CD4-positive, alpha-beta memory T cell (primary cell): ENCODE measurements at regions not wholly inside any gene's neighbourhood (a gene's known extent, or its start where the extent isn't known, plus 50 kb on each side); places are given as distances from the start of the nearest gene placed in this dataset.

Source experiments
- CTCF ChIA-PET: fragments of 350-600 bp; sonication (Branson Sonifier 250); formaldehyde crosslinking; loops from one replicate; lab custom pipeline; 2021; ENCODE audit warnings: inconsistent platforms; ENCODE audit not compliant: partially characterized antibody; lab: Charles Lee
- POLR2A ChIA-PET: fragments of 350-600 bp; sonication (Branson Sonifier 250); formaldehyde crosslinking; loops from one replicate; lab custom pipeline; 2021; ENCODE audit not compliant: partially characterized antibody; lab: Charles Lee
- DNase-seq, 5 donors: peaks; one replicate each; pipeline versions ENCODE4 v3.0.0 to v3.0.0-alpha.2; 2020 to 2022; ENCODE audit warnings: mixed read lengths in 1 of 5
- H3K27ac ChIP-seq: one replicate; pipeline ENCODE4 v1.7.0; 2013; ENCODE audit warnings: low read depth, low read length
- H3K27me3 ChIP-seq: 2 replicates; pipeline ENCODE4 v1.7.0; 2013; ENCODE audit warnings: mild to moderate bottlenecking, low read length, moderate library complexity; ENCODE audit not compliant: insufficient read depth
- H3K36me3 ChIP-seq: 2 replicates; pipeline ENCODE4 v1.7.0; 2013; ENCODE audit warnings: mild to moderate bottlenecking, low read length, moderate library complexity; ENCODE audit not compliant: insufficient read depth
- H3K4me1 ChIP-seq: 2 replicates; pipeline ENCODE4 v1.7.0; 2013; ENCODE audit warnings: mild to moderate bottlenecking, low read length, moderate library complexity; ENCODE audit not compliant: insufficient read depth
- H3K4me3 ChIP-seq, 2 donors: one replicate each; pipeline ENCODE4 v1.7.0; 2013; ENCODE audit warnings: low read length in 2 of 2, mild to moderate bottlenecking in 1 of 2
- H3K9me3 ChIP-seq, 2 donors: one replicate each; pipeline ENCODE4 v1.7.0; 2013; ENCODE audit warnings: low read length in 2 of 2, control low read depth in 1 of 2; ENCODE audit not compliant: control insufficient read depth in 1 of 2
- H3K27ac Mint-ChIP-seq, 7 donors: one replicate each; pipeline ENCODE4 v1.8.0; 2020 to 2021; ENCODE audit warnings: mixed read lengths in 7 of 7, mild to moderate bottlenecking in 6 of 7, inconsistent platforms in 3 of 7, moderate library complexity in 3 of 7
- H3K27me3 Mint-ChIP-seq, 2 donors: one replicate each; pipeline ENCODE4 v1.8.0; 2020 to 2021; ENCODE audit warnings: mixed read lengths in 2 of 2
- H3K36me3 Mint-ChIP-seq, 2 donors: one replicate each; pipeline ENCODE4 v1.8.0; 2020 to 2021; ENCODE audit warnings: mixed read lengths in 2 of 2, inconsistent platforms in 1 of 2, mild to moderate bottlenecking in 1 of 2
- H3K4me1 Mint-ChIP-seq, 4 donors: one replicate each; pipeline ENCODE4 v1.8.0; 2020 to 2021; ENCODE audit warnings: mixed read lengths in 4 of 4, mild to moderate bottlenecking in 1 of 4
- H3K4me3 Mint-ChIP-seq, 8 donors: one replicate each; pipeline ENCODE4 v1.8.0; 2020 to 2021; ENCODE audit warnings: mixed read lengths in 8 of 8, mild to moderate bottlenecking in 7 of 8, moderate library complexity in 6 of 8, inconsistent platforms in 3 of 8
- H3K9me3 Mint-ChIP-seq, 8 donors: one replicate each; pipeline ENCODE4 v1.8.0; 2020 to 2021; ENCODE audit warnings: mixed read lengths in 8 of 8, mild to moderate bottlenecking in 5 of 8, inconsistent platforms in 3 of 8, moderate library complexity in 1 of 8
- intact Hi-C: fragments of 100-400 bp; cut with micrococcal nuclease; formaldehyde crosslinking; loops from one replicate; pipeline ENCODE4 v1.15.1; 2023

DNA sequence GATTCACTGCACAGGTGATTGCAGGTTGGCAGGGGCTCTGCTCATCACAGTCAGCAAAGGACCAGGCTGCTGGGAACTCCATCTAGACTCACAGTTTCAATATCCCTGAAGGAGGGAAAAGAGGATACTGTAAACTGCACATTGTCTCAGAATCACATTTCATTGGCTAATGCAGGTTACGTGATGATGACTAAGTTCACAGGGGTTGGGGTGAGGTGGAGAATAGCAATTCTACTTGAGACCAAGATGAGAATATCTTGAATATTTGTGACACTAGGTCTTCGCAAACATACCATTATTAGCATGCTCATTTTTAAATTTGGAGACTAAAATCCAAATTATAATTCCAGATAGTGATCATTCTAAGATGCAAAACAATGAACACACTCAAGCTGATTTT is 208.5 kb upstream of the CITED2 start:
- H3K27ac ChIP-seq: no peak overlapping the region
- H3K4me3 Mint-ChIP-seq: no peak overlapping the region
- no peaks in the 10 kb centered on the region for H3K9me3 Mint-ChIP-seq
- intact Hi-C loops: no loop called here
- DNase-seq: no peak
- no peaks in the 10 kb centered on the region for H3K9me3 ChIP-seq
- H3K36me3 ChIP-seq: no peaks in the 10 kb centered on the region
- H3K36me3 Mint-ChIP-seq: no peaks in the 10 kb centered on the region
- H3K27me3 Mint-ChIP-seq: no peaks in the 10 kb centered on the region
- H3K27ac Mint-ChIP-seq: peak overlapping the region in 1 of 7 donors; percentile 10
- POLR2A ChIA-PET: no interaction called here
- peaks cover 16% of the 10 kb centered on the region for H3K4me1 ChIP-seq
- CTCF ChIA-PET: no interaction called here
- peaks cover 16 to 26% (median 20%) of the 10 kb centered on the region in 4 donors for H3K4me1 Mint-ChIP-seq
- no peak overlapping the region for H3K4me3 ChIP-seq
- no peaks in the 10 kb centered on the region for H3K27me3 ChIP-seq

DNA sequence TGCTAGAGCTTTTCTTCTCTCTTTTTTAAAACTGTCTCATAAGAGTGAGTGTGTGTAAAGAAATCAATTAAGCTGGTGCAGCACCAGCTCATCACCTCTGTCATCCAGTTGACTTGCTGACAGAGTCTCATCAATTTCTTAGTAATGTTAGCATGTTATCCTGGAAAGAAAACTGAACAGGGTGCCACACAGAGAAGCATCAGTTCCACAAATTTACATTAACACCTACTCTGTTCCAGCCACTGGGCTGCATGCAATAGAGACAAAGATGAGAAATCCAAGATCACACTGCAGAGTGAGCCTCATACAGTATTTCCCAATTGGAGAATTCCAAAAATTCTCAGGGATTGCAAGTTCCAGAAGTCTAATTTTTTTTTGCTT is 207.0 kb upstream of the CITED2 start:
- no peaks in the 10 kb centered on the region for H3K27me3 ChIP-seq
- Mint-ChIP-seq H3K4me1 (peaks cover 16 to 26% (median 20%) of the 10 kb centered on the region in 4 donors), H3K27ac (peak overlapping the region in 1 of 7 donors; percentile 1), H3K4me3 (peak overlapping the region in 2 of 8 donors; percentile 43 to 61), H3K36me3 (no peaks in the 10 kb centered on the region), H3K9me3 (no peaks in the 10 kb centered on the region), H3K27me3 (no peaks in the 10 kb centered on the region)
- no peak overlapping the region for H3K27ac ChIP-seq
- POLR2A ChIA-PET: no interaction called here
- no peak for DNase-seq
- CTCF ChIA-PET: no interaction called here
- peaks cover 16% of the 10 kb centered on the region for H3K4me1 ChIP-seq
- H3K36me3 ChIP-seq: no peaks in the 10 kb centered on the region
- H3K9me3 ChIP-seq: no peaks in the 10 kb centered on the region
- no peak overlapping the region for H3K4me3 ChIP-seq
- intact Hi-C loops: no loop called here

DNA sequence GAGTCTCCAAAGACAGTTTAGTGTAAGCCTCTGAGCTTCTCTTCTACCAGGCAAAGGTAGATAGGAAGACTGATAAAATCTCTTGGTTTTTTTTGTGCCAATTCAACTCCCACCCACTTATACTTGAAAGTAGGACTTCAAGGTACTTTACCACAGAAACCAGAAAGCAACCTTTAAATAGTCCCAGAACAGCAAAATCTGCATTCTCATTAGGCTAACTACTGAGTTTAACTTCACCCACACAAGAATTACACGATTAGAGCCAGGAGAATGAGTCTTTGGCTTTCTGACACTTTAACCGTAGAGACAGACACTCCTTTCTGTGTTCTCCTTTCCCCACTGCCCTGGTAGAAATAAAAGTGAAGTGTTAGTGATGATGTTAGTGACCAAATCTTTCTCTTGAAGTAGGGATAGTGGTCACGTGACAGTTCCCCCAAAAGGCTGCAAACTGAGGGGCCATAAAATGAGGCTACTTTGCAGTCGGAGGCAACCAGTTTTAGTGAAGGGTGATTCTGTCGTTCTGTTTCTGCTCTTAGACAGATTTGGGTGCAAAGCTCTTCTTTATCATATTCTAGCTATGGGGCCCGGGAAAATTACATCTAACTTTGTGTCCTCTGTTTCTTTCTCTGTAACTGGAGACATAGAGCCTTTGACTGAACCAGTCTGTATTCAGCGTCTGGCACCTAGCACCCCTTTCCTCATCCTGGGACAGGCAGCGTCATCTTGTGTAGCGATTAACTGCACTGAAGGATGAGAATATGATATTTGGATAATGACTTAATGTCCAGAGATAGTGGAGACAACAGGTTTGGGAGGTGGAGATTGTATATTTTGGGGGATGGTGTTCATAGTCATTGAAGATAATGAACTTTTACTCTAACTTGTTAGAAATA is 206.4 kb upstream of the CITED2 start:
- Histone ChIP-seq H3K27ac (no peak overlapping the region), H3K9me3 (no peaks in the 10 kb centered on the region), H3K36me3 (no peaks in the 10 kb centered on the region), H3K4me3 (no peak overlapping the region), H3K4me1 (peaks cover 16% of the 10 kb centered on the region), H3K27me3 (no peaks in the 10 kb centered on the region)
- DNase-seq: peak in 4 of 5 donors; percentile 20 to 36 (median 21)
- intact Hi-C loops: no loop called here
- peak overlapping the region; percentile 37 to 61 (median 48) for H3K4me3 Mint-ChIP-seq
- peak overlapping the region in 6 of 7 donors; percentile 1 to 85 (median 60) for H3K27ac Mint-ChIP-seq
- ChIA-PET POLR2A (interaction anchor here (1.2 kb wide), 1 partner anchor 50 kb away, joined by 6 read pairs; no protein-coding TSS in a partner anchor), CTCF (no interaction called here)
- H3K9me3 Mint-ChIP-seq: no peaks in the 10 kb centered on the region
- H3K4me1 Mint-ChIP-seq: peaks cover 16 to 26% (median 20%) of the 10 kb centered on the region in 4 donors
- no peaks in the 10 kb centered on the region for H3K27me3 Mint-ChIP-seq
- H3K36me3 Mint-ChIP-seq: no peaks in the 10 kb centered on the region

DNA sequence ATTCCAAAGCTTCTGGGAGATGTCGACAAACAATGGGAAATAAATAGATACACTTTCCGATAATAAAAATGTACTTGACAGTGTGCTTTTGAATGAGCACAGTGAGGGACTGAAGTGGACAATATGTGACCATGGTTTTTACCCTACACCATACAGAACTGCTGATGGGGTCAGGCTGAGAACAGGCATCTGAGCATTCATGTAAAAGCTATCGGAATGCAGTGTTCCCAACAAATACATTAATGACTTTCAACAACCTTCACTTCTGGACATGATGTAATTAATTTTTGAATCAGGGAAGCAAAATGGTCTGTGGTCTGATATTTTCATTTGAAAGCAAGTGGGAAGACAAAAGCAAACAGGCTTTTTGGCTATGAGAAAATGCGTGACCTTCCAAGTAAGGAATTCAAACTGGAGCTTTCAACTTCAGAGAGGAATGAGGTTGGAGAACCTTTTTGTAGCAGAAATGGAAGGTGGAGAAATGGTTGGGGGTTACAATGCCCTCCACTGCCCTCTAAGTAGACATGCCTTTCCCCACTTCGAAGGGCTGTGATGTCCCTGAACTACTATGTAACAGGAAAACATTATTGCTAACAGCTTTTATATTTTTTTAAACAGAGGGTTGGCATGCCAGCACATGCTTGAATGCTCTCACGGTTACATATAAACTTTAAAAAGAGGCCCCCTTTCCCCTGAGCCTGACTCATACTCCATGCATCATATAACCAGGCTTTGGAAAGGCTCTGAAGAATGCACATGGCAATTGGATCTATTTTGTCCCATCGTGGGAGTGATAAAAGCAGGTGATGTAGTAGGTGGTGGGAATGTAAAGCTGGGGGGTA is 203.5 kb upstream of the CITED2 start:
- Histone ChIP-seq H3K4me3 (no peak overlapping the region), H3K36me3 (no peaks in the 10 kb centered on the region), H3K4me1 (peaks cover 16% of the 10 kb centered on the region), H3K9me3 (no peaks in the 10 kb centered on the region), H3K27me3 (no peaks in the 10 kb centered on the region), H3K27ac (no peak overlapping the region)
- peaks cover 16 to 21% (median 19%) of the 10 kb centered on the region in 4 donors for H3K4me1 Mint-ChIP-seq
- intact Hi-C loops: loop anchor here (5.0 kb wide), 1 partner anchor 46 kb away; no protein-coding TSS in a partner anchor
- no peak for DNase-seq
- peaks cover 0 to 4% (median 0%) of the 10 kb centered on the region in 8 donors for H3K9me3 Mint-ChIP-seq
- H3K27ac Mint-ChIP-seq: no peak overlapping the region
- POLR2A ChIA-PET: interaction anchor here (0.8 to 1.3 kb wide), 2 partner anchors 46 to 203 kb away, joined by 3 to 4 read pairs; partner anchors contain the start of gene CITED2
- no peak overlapping the region for H3K4me3 Mint-ChIP-seq
- CTCF ChIA-PET: no interaction called here
- no peaks in the 10 kb centered on the region for H3K27me3 Mint-ChIP-seq
- no peaks in the 10 kb centered on the region for H3K36me3 Mint-ChIP-seq

DNA sequence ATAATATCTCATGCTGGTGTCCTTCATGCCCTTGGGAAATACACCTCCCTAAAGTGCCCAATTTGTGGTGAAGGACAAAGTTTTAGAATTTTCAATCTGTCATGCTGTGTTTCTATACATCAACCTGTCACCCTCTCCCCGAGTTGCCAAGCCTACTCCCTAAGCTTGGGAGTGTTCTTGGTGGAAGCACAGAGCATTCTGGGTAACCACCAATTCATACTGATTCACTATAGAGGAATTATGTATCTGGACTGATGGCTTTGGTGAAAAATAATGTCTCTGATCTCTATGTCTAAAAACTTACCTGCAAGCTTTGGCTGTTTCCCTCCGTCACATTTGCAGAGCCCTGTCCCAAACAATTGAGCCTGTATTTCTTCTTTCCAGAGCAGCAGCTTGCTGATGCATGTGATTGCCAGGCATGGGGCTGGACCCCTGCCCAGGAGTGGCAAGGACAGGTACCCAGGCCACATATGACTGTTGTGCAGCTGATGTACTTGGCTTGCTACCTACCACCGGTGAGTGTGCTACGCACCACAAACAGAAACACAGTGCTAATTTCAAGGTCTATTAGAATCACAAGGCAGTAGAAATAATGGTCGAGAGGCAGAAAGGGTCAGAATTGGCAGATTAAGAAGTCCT is 202.8 kb upstream of the CITED2 start:
- no peaks in the 10 kb centered on the region for H3K9me3 ChIP-seq
- H3K4me1 ChIP-seq: peaks cover 16% of the 10 kb centered on the region
- Mint-ChIP-seq H3K27me3 (no peaks in the 10 kb centered on the region), H3K4me3 (peak overlapping the region in 1 of 8 donors; percentile 16), H3K27ac (peak overlapping the region in 1 of 7 donors; percentile 31), H3K9me3 (peaks cover 0 to 4% (median 0%) of the 10 kb centered on the region in 8 donors), H3K4me1 (peaks cover 16 to 21% (median 19%) of the 10 kb centered on the region in 4 donors), H3K36me3 (no peaks in the 10 kb centered on the region)
- no peak for DNase-seq
- H3K36me3 ChIP-seq: no peaks in the 10 kb centered on the region
- CTCF ChIA-PET: no interaction called here
- intact Hi-C loops: loop anchor here (5.0 kb wide), 1 partner anchor 45 kb away; no protein-coding TSS in a partner anchor
- POLR2A ChIA-PET: interaction anchor here (0.8 to 1.3 kb wide), 3 partner anchors 46 to 202 kb away, joined by 3 to 4 read pairs (median 4); partner anchors contain the start of gene CITED2
- no peak overlapping the region for H3K27ac ChIP-seq
- H3K27me3 ChIP-seq: no peaks in the 10 kb centered on the region
- no peak overlapping the region for H3K4me3 ChIP-seq

DNA sequence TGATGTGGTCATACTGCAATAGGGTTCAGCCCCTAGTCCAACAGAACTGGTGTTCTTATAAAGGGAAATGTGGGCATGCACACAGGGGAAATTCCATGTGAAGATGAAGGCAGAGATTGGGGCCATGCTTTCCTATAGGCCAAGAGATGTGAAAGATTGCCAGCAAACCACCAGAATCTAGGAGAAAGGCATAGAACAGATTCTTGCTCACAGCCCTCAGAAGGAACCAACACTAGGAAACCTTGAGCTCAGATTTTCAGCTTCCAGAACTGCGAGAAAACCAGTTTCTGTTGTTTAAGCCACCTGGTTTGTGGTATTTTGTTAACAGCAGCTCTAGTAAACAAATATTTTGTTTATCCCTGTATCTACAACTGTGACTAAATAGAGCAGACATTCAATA is 197.6 kb upstream of the CITED2 start:
- ChIA-PET CTCF (no interaction called here), POLR2A (no interaction called here)
- H3K4me1 ChIP-seq: no peaks in the 10 kb centered on the region
- Mint-ChIP-seq H3K27me3 (no peaks in the 10 kb centered on the region), H3K27ac (no peak overlapping the region), H3K9me3 (peaks cover 0 to 4% (median 0%) of the 10 kb centered on the region in 8 donors), H3K4me1 (peaks cover 0 to 3% (median 0%) of the 10 kb centered on the region in 4 donors), H3K4me3 (no peak overlapping the region), H3K36me3 (no peaks in the 10 kb centered on the region)
- intact Hi-C loops: no loop called here
- no peak overlapping the region for H3K27ac ChIP-seq
- H3K27me3 ChIP-seq: no peaks in the 10 kb centered on the region
- no peaks in the 10 kb centered on the region for H3K9me3 ChIP-seq
- no peak overlapping the region for H3K4me3 ChIP-seq
- H3K36me3 ChIP-seq: no peaks in the 10 kb centered on the region
- no peak for DNase-seq
